GM21360 (cell line): ENCODE measurements at regions not wholly inside any gene's neighbourhood (a gene's known extent, or its start where the extent isn't known, plus 50 kb on each side); places are given as distances from the start of the nearest gene placed in this dataset.
"Not testable (repeated sequence)": the region's sequence is repeated elsewhere in the genome, so short reads cannot be mapped to it uniquely, and the experiment has no call there.

Experiments
- ATAC-seq: cut with Tn5 transposase; IDR thresholded peaks from one replicate; pipeline ENCODE4 v1.9.1; 2021; ENCODE audit warnings: mild to moderate bottlenecking, moderate library complexity; ENCODE audit not compliant: unreplicated experiment

GRCh38 chr7:97373736-97374135, 256.2 kb downstream of the SDHAF3 start:
- no peak for ATAC-seq

DNA sequence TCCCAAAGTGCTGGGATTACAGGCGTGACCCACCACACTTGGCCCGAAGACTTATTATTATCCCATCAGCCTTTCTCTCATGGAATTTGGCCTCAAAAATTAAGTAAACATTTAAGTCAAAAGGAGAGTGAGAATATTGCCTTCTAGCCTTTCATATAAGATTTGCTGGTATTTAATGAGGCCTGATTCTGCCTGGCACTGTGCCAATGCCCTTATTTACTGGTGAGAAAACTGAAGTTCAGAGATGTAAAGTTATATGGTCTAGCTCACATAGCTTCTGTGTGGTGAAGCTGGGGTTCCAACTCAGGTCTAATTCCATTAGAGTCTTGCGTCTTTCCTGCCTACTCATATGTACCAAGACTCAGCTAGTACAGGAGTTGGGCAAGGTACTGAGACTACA, 260.2 kb downstream of the SDHAF3 start:
- no peak for ATAC-seq

- no peak for ATAC-seq
Observed at GRCh38 chr7:97381815-97382554, 264.5 kb downstream of the SDHAF3 start.

GRCh38 chr7:97390052-97390451, 272.6 kb downstream of the SDHAF3 start:
- ATAC-seq = no peak

DNA sequence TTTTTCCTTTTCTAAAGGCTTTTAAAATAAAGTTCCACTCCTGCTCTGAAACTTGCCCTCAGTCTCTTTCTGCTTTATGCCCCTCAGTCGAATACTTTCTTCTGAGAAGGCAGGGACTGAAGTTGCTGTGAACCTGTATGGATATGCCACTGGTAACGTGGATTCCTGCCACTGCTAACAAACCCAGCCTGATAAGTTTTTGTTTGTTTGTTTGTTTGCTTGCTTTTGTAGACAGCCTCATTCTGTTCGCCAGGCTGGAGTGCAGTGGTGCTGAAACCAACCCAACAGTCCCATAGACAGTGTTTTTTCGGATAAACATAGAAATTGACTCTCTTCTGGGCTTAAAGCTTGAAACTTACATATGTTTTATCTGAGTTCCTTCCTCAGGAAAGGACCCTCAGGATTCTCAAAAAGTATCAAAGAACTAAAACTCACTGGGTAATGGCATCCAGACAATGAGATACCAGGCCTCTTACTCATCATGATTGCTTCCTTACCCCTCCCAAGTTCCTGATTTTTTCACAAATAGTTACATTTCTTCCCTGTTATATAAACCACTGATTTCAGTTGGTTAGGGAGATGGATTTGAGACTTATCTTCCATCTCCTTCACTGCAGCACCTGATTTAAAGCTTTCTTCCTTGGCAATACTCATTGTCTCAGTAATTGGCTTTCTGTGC, 273.6 kb downstream of the SDHAF3 start:
- no peak for ATAC-seq

- no peak for ATAC-seq
Observed at GRCh38 chr7:97401398-97401797, 283.9 kb downstream of the SDHAF3 start.

DNA sequence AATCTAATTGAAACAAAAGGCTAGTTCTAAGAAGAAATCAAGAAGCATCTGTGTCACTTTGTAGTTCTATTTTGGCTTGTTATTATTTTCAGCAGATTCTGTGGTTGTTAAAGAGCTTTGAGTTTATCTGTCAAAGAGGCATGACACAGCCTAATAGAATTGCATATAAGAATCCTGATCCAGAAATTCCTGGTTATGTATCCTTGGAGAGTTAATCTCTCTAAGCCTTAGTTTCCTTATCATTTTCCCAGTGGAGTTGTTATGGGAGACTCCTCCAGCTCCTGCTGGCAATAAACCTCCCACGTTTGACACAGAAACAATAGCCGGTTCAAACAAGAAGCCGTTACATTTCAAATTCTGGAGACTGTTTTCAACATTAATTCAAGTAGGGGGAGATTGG, 288.3 kb downstream of the SDHAF3 start:
- no peak for ATAC-seq

- ATAC-seq = no peak
Observed at GRCh38 chr7:97407106-97407505, 289.6 kb downstream of the SDHAF3 start.

DNA sequence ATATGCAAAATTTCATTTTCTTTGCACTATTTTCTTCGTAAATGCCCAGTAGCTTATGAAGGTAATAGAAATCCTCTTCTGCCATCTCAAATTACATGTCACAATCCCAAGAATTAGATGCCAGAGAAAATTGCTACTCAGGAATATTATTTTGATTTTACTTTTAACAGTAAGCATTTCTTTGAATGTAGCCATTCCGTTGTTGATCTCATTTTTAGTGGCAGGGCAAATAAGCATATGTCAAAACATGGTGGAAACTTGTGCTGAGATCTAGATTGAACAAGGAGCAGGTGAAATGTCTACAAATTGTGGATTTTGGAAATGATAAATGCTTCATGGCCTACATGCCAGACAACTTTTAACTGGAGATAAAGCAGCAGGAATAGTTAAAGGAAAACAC, 291.8 kb downstream of the SDHAF3 start:
- ATAC-seq = no peak

DNA sequence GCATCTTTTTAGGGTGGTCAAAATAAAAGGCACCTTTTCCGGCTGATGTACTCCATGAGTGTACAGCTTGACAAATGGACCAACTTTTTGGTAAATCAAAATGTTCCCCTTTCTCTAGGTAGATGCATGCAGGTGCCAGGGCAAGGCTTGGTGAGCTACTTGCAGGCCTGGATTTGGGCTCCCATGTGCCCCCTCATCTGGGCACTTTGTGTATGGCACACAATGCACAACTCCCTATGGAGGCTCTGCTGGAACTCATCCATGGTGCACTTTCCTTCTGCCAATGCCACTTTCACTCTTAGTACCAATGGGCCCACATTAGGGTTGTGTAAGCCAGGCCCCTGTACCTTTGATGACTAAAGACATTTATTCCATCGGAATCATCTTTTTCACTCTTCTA, 300.8 kb downstream of the SDHAF3 start:
- no peak for ATAC-seq

DNA sequence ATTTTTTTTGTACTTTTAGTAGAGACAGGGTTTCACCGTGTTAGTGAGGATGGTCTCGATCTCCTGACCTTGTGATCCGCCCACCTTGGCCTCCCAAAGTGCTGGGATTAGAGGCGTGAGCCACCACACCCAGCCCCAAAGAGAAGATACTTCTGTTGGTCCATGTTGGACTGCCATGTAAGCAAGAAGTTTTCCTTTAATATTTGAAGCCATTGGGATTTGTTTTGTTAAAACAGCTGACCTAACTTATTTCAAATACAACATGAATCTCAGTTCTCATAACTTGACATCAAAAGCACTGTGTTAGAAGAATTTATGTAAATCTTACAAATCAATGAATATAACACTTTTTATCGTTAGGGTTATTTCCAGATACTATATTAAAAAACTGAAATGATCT, 302.4 kb downstream of the SDHAF3 start:
- ATAC-seq = no peak

GRCh38 chr7:97421307-97421930, 303.9 kb downstream of the SDHAF3 start:
- ATAC-seq = no peak

- no peak for ATAC-seq
Observed at GRCh38 chr7:97422046-97422445, 304.5 kb downstream of the SDHAF3 start.

DNA sequence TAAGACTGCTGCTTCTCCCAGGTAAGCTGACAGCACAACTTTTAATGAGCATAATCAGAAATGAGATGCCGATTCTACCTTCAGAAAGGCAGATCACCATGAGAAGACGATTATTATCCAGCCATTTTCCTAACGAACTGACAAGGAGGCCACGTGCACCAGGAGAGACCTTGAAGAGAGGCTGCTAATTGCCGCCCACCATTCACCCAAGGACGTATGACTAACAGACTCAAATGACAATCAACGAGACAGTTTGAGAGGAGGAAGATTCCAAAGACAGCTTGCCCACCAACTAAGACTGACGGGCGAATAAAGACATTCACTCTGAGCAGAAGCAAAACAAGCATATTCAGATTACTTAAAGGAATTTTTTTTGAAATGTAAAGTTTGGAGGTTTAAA, 301.9 kb upstream of the TAC1 start:
- no peak for ATAC-seq

DNA sequence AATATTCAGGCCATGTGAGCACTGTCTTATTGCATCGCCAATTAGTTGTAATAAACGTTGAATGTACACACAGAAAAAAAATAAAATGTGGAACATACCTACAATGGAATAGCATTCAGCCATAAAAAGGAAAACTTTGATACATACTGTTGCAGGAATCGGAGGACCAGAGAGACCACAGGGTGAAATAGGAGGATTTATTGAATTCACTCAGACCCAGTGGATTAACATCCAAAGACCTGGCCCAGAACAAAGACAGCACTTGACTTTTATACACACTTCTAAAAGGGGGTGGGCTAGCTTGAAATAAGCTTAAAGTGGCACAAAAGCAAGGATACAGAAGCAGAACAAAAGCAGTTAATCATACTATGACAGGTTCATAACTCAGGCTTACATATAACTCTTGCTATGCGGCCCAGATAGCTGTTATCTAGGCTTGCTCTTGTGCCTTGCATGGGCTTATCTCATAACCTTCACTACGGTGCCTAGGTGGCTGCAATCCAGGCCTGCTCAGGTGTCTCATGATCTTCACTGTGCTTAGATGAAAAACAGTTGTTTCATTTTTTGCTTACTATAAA, 292.2 kb upstream of the TAC1 start:
- ATAC-seq = no peak

DNA sequence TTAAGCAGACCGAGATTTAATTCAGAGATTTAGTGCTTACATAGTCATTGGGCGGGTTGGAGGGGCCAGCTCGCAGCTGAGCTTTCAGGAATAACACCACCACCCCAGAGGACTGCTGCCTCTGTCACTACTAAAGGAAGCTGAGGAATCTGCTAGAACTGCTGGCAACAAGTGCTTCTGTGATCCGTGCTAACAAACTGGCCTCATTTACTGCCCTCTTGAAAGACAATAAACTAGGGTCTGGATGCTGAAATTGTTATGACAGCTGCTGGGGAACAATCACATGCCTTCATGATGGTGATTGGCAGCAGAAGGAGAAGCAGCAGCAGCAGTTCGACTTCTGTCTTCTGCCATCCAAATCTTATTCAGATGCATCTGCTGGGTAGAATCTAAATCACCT, 285.5 kb upstream of the TAC1 start:
- ATAC-seq = no peak

DNA sequence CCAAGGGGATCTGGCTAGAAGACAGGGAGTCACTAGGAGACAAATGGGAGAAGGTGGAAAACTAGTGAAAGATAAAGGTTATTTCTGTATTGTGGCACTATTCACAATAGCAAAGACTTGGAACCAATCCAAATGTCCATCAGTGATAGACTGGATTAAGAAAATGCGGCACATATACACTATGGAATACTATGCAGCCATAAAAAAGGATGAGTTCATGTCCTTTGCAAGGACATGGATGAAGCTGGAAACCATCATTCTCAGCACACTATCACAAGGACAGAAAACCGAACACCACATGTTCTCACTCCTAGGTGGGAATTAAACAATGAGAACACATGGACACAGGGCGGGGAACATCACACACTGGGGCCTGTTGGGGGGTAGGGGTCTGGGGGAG, 282.4 kb upstream of the TAC1 start:
- not testable (repeated sequence) for ATAC-seq

GRCh38 chr7:97450516-97450915, 281.4 kb upstream of the TAC1 start:
- no peak for ATAC-seq

DNA sequence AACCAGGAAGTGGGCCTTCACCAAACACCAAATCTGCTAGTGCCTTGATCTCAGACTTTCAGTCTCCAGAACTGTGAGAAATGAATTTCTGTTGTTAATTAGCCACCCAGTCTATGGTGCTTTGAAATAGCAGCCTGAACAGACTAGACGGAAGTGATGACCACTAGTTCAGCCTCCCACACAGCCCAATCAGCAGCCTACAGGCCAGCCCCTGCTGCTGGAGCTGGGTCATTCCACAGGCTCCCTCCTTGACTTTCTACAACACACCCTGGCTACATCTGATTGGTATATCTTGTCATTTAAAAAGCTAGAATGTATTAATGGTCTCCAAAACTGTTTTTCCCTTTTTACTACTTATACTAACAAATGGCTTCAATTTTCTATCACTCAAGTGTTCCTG, 277.2 kb upstream of the TAC1 start:
- no peak for ATAC-seq

DNA sequence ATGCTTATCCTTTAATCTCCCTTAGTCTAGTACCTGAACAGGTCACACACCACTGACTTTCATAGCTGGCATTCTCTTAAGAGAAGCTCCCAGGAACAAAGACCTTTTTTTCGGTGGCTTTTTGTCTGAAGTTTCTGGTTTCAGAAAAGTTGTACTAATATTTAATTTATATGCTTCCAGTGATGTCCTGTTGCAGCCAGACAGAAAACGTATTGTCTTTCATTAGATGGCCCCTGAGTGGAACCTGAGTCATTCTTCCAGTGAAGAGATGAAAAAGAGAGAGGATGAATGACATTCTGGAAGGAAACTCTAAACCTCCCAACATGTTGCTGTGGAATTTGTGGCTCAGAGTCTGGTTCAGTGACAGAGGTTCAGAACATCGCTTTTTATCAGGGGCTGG, 274.8 kb upstream of the TAC1 start:
- ATAC-seq = no peak

GRCh38 chr7:97460433-97460832, 271.5 kb upstream of the TAC1 start:
- ATAC-seq = no peak

DNA sequence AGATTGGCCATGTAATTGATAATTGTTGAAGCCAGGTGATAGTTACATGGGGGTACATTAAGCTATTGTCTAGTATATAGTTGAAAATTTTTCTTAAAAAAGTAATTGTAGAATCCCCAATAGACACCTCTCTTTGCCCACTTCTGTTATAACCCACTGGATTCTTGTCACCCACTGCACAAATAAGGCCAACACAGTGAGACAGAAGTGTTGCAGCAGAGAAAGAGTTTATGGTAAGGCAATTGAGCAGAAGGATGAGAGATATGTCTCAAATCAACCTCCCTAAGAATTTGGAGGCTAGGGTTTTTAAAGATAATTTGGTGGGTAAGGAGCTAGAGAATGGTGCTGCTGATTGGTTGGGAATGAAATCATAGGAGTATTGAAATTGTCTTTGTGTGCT, 270.3 kb upstream of the TAC1 start:
- no peak for ATAC-seq
